ENCODE measurements at regions not wholly inside any gene's neighbourhood (a gene's known extent, or its start where the extent isn't known, plus 50 kb on each side); places are given as distances from the start of the nearest gene placed in this dataset.

GRCh38 chr15:87639305-87640011, 617.1 kb downstream of the NTRK3 start:
- DNase-seq (ENCODE audit: insufficient read length, low spot score, missing footprints) = peak; percentile 64
- Histone ChIP-seq H3K4me3 (ENCODE audit: insufficient read depth, low read length) (no peak overlapping the region), H4K20me1 (ENCODE audit: insufficient read depth, low read length) (no peaks in the 10 kb centered on the region)

GRCh38 chr15:87638554-87639083, 617.9 kb downstream of the NTRK3 start:
- H3K4me3 ChIP-seq (ENCODE audit: insufficient read depth, low read length) = no peak overlapping the region
- H4K20me1 ChIP-seq (ENCODE audit: insufficient read depth, low read length) = no peaks in the 10 kb centered on the region
- H3K4me1 ChIP-seq (ENCODE audit: insufficient read depth, low read length) = no peaks in the 10 kb centered on the region
- H2AFZ ChIP-seq (ENCODE audit: low read length) = no peak overlapping the region
- H3K27me3 ChIP-seq (ENCODE audit: insufficient read depth, low read length) = no peaks in the 10 kb centered on the region
- DNase-seq (ENCODE audit: insufficient read length, low spot score, missing footprints) = no peak
- no peak overlapping the region for H3K4me2 ChIP-seq (ENCODE audit: insufficient read depth, low read length)
- no peak overlapping the region for H3K27ac ChIP-seq (ENCODE audit: low read depth, low read length)
- no peaks in the 10 kb centered on the region for H3K9me3 ChIP-seq (ENCODE audit: low read depth, low read length)
- no peaks in the 10 kb centered on the region for H3K79me2 ChIP-seq (ENCODE audit: insufficient read depth, low read length)
- no peaks in the 10 kb centered on the region for H3K36me3 ChIP-seq (ENCODE audit: insufficient read depth, low read length)
- TF ChIP-seq CTCF (IDR thresholded peaks at IDR 0.05; ENCODE audit: extremely low read depth, low read depth, low read length) = no peak

More at GRCh38 chr15:87639305-87640011, 617.1 kb downstream of the NTRK3 start:
- Histone ChIP-seq H3K27ac (ENCODE audit: low read depth, low read length) (no peak overlapping the region), H3K79me2 (ENCODE audit: insufficient read depth, low read length) (no peaks in the 10 kb centered on the region), H3K4me2 (ENCODE audit: insufficient read depth, low read length) (no peak overlapping the region), H3K4me1 (ENCODE audit: insufficient read depth, low read length) (no peaks in the 10 kb centered on the region), H3K27me3 (ENCODE audit: insufficient read depth, low read length) (no peaks in the 10 kb centered on the region), H3K36me3 (ENCODE audit: insufficient read depth, low read length) (no peaks in the 10 kb centered on the region), H2AFZ (ENCODE audit: low read length) (no peak overlapping the region), H3K9me3 (ENCODE audit: low read depth, low read length) (no peaks in the 10 kb centered on the region)
- no peak for TF ChIP-seq CTCF (IDR thresholded peaks at IDR 0.05; ENCODE audit: extremely low read depth, low read depth, low read length)

- Histone ChIP-seq H3K79me2 (ENCODE audit: insufficient read depth, low read length) (no peaks in the 10 kb centered on the region), H3K27ac (ENCODE audit: low read depth, low read length) (no peak overlapping the region), H3K27me3 (ENCODE audit: insufficient read depth, low read length) (no peaks in the 10 kb centered on the region), H3K4me3 (ENCODE audit: insufficient read depth, low read length) (no peak overlapping the region), H3K9me3 (ENCODE audit: low read depth, low read length) (no peaks in the 10 kb centered on the region), H4K20me1 (ENCODE audit: insufficient read depth, low read length) (no peaks in the 10 kb centered on the region), H2AFZ (ENCODE audit: low read length) (no peak overlapping the region), H3K4me2 (ENCODE audit: insufficient read depth, low read length) (no peak overlapping the region), H3K36me3 (ENCODE audit: insufficient read depth, low read length) (no peaks in the 10 kb centered on the region), H3K4me1 (ENCODE audit: insufficient read depth, low read length) (no peaks in the 10 kb centered on the region)
- no peak for TF ChIP-seq CTCF (IDR thresholded peaks at IDR 0.05; ENCODE audit: extremely low read depth, low read depth, low read length)
- DNase-seq (ENCODE audit: insufficient read length, low spot score, missing footprints) = no peak
Measured at GRCh38 chr15:87634361-87634760, 622.2 kb downstream of the NTRK3 start.

GRCh38 chr15:87633525-87633924, 623.0 kb downstream of the NTRK3 start:
- Histone ChIP-seq H3K4me1 (ENCODE audit: insufficient read depth, low read length) (no peaks in the 10 kb centered on the region), H4K20me1 (ENCODE audit: insufficient read depth, low read length) (no peaks in the 10 kb centered on the region), H3K27ac (ENCODE audit: low read depth, low read length) (no peak overlapping the region), H3K9me3 (ENCODE audit: low read depth, low read length) (no peaks in the 10 kb centered on the region), H3K4me3 (ENCODE audit: insufficient read depth, low read length) (no peak overlapping the region), H3K36me3 (ENCODE audit: insufficient read depth, low read length) (no peaks in the 10 kb centered on the region), H3K4me2 (ENCODE audit: insufficient read depth, low read length) (no peak overlapping the region), H3K27me3 (ENCODE audit: insufficient read depth, low read length) (no peaks in the 10 kb centered on the region), H3K79me2 (ENCODE audit: insufficient read depth, low read length) (no peaks in the 10 kb centered on the region), H2AFZ (ENCODE audit: low read length) (no peak overlapping the region)
- TF ChIP-seq CTCF (IDR thresholded peaks at IDR 0.05; ENCODE audit: extremely low read depth, low read depth, low read length) = no peak
- DNase-seq (ENCODE audit: insufficient read length, low spot score, missing footprints) = no peak

All from osteoblast (primary cell).